Putamen (tissue), 1 donor: ENCODE measurements at regions not wholly inside any gene's neighbourhood (a gene's known extent, or its start where the extent isn't known, plus 50 kb on each side); places are given as distances from the start of the nearest gene placed in this dataset.
A peak's percentile ranks its signal among the peaks of the same experiment; 100 is the strongest.

Experiments
- DNase-seq: peaks from one replicate; pipeline ENCODE4 v3.0.0-alpha.2; 2016; ENCODE audit warnings: low spot score

GRCh38 chr6:91697010-91697695 lies 1110.3 kb upstream of the MAP3K7 start:
- DNase-seq, result no peak

DNA sequence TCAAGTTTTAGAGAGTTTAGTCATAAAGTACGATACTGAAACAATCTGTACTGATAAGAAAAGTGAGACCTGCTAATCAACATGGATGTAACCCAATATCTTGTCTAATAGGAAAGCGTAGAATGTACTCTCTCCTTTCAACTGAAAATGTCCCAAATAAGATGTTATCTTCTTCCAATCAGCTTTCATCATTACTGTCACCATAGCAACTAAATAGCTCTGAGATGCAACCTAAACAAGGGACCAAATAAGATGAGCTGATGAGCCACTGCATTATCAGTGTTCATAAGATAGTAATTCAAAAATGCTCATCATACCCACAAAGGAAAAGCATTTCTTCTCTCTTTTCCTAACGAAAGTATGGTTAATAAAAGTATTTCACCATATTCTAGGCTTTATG lies 1108.3 kb upstream of the MAP3K7 start:
- no peak for DNase-seq

GRCh38 chr6:91694016-91694654 lies 1107.3 kb upstream of the MAP3K7 start:
- no peak for DNase-seq

- DNase-seq, result no peak
Measured at GRCh38 chr6:91691449-91691848, 1104.6 kb upstream of the MAP3K7 start.

- DNase-seq, result no peak
Measured at GRCh38 chr6:91683240-91683639, 1096.4 kb upstream of the MAP3K7 start.

GRCh38 chr6:91681296-91681695 lies 1094.4 kb upstream of the MAP3K7 start:
- peak; percentile 9 for DNase-seq

GRCh38 chr6:91678679-91679446 lies 1092.0 kb upstream of the MAP3K7 start:
- no peak for DNase-seq

GRCh38 chr6:91672201-91672600 lies 1085.3 kb upstream of the MAP3K7 start:
- no peak for DNase-seq

DNA sequence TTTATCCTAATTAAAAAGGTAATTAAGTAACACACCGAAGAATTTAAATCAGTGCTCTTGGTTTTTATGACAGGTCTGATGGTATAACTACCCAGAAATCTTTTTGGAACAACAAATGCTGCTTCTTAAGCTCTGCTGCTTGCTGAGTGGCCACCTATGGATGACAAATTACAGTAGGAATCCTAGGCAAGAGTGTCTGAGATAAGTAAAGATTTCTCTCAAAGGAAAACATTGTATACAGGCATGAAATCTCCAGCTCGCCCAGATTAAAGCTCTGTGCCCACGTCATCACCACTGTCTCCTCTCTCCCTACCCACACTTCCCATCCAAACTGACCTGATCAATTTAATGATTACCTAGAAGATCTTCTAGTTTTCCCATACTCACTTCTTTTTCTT lies 1083.0 kb upstream of the MAP3K7 start:
- no peak for DNase-seq

- peak; percentile 87 for DNase-seq
Measured at GRCh38 chr6:91669154-91669870, 1082.4 kb upstream of the MAP3K7 start.

DNA sequence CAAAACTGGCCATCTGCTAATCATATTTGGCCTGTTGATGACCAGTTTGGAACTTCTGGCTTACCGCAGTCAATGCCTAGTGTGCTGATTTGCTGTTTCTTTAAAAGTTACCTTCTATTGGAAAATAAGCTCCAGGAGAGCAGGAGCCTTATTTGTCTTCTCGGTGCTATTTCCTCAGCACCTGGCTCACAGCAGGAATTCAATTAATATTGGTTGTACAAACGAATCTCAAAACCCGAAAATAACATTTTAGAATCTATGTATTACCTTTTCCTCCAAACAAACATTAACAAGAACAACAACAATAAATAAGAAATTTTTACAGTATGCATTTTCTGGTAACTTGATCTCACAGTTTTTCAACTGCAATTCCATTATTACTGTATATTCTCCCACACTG lies 1080.7 kb upstream of the MAP3K7 start:
- DNase-seq, result no peak

DNA sequence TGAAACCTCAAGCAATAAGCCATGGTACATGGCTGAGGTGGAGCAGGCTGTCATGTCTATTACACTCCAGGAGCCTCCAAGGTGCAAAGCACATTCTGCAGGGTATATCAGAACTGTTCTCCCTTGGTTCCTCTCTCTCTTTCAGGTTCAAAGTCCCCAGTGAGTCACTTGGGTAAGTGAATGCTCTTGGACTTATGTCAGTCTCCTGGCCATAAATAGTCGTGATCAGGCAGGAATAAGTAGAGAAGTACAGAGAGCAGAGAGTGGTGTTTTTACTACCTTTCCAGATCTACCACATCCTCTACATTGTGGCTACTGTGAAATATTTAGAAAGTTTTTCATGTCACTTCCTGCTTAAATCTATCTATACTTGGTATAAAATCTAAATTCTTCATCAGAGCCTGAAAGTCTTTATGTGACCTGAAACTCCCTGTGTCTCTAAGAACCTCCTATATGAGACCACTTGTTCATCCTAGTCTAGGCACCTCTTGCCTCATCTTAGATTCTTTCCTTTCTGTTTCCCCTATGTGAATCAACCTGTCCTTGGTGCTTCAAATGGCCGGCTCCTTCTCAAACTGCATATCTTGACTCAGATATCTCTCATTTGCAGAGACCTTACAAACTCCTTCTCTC lies 1077.6 kb upstream of the MAP3K7 start:
- DNase-seq, result no peak

DNA sequence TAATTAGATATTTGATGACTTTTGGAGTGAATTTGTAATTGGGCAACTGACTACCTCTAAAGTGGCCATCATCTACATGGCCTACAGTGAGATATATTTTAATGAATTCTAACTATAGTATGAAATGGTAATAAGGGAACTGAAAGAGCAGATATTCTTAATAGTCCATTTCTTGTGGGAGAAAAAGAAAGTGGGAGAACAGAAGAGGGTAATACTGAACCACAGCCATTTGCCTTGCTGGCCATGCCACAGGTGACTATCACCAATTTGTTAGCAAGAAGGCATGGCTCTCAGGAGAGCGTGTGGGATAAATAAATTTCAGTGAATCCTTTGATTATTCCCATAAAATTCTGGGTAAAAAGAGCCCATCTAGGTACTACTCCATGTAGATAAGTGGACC lies 1074.0 kb upstream of the MAP3K7 start:
- no peak for DNase-seq

GRCh38 chr6:91659891-91660290 lies 1073.0 kb upstream of the MAP3K7 start:
- no peak for DNase-seq

- DNase-seq, result no peak
Measured at GRCh38 chr6:91654793-91655192, 1067.9 kb upstream of the MAP3K7 start.

DNA sequence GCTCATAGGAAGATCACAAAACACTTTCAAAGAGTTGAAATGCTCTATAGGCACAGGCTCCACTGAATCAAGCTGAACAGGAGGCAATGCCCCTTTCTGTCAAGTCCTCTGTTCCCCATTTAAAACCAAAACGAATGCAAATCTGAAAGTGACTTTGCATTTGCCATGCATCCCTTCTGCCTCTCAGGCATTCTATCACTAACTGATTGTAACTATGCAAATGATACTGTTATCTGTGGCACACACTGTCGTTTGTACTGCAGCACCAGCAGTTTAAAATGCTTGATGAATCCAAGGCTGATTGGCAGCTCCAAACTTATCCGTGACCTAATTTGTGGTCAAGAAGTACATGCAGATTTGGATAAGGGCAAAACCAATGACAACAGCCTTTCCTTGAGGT lies 1067.5 kb upstream of the MAP3K7 start:
- DNase-seq, result peak; percentile 23

- DNase-seq, result peak; percentile 14
Measured at GRCh38 chr6:91653895-91654294, 1067.0 kb upstream of the MAP3K7 start.

DNA sequence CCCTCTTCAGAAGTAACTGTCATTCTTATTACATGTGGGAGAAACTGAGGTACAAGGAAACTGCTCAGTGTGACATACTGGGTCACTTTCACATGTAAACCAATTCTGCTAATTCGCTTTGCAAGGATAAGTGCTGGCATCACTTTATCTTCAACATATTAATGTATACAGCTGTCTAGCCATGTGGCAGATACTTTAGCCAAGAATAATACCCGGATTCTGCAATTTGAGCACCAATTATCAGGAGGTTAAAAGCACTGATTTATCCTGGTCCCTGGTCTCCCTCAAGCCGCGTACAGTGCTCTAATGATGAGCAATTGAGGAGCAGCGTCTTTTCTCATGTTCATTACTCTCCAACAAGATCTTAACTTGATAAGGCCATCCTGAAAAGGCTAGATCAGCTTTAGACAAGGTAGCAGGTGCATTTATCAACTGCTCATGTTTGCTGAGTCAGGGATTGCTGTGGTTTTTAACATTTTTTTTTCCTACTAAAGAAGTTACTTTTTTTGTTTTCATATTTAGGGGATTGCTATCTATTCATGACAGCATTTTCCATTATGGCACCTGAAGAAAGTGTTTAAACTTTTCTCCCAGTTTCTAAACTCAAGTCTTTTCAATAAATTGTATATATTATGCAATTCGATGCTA lies 1066.3 kb upstream of the MAP3K7 start:
- DNase-seq, result no peak

DNA sequence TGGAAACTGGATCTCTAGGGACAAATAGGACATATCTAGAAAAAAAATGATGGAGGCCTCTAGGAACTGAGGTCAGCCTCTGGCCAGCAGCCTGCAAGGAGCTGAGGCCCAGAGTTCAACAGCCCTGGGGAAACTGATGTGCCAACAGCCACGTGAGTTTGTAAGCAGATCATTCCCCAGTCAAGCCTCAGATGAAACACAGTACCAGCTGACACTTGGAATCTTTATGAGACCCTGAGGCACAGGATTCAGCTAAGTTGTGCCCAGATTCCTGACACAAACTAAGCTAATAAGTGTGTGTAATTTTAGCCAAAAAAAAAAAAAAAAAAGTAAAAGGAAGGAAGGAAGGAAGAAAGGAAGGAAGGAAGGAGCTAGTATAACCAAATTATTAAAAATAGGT lies 1059.8 kb upstream of the MAP3K7 start:
- DNase-seq, result no peak

- DNase-seq, result no peak
Measured at GRCh38 chr6:91645811-91646210, 1058.9 kb upstream of the MAP3K7 start.

DNA sequence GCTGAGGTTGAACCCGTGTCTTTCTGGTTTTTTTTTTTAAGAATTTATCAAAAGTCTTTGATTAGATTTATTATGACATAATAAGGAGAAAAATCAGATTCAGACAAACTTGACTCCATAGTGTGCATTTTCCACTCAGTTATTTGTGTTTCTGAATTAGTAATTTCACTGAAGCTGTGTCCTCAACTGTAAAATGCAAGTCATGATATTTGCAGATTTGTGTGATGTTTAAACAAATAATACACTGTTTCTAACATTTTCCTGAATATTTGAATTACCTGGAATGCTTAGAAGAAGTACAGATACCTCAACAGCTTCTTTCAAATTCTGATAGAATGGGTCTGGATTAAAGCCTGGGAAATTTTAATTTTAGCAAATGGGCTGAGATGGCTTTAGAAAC lies 1050.3 kb upstream of the MAP3K7 start:
- DNase-seq, result no peak

DNA sequence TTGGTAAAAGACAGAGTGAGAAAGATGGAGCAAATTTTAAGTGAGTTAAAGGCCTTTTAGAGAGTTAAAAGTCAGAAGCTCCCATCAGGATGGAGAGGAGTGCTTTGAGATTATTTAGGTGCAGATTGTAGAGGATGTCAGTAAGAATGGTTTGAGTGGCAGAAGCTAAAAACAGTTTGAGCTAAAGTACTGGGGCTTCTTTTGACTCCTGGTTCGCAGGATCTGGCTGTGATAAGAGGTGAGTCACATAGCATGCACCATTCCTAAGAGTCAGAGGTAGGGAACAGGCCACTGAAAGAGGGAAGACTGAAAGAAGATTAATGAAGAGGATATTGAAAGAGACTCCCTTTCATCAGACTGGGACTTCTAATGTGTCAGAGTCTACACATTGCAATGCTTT lies 1047.9 kb upstream of the MAP3K7 start:
- peak; percentile 19 for DNase-seq
